Keratinocyte (primary cell): ENCODE measurements at regions not wholly inside any gene's neighbourhood (a gene's known extent, or its start where the extent isn't known, plus 50 kb on each side); places are given as distances from the start of the nearest gene placed in this dataset.

Experiments
- EZH2 ChIP-seq: IDR thresholded peaks from one replicate; pipeline ENCODE4 v1.6.1; 2012; ENCODE audit warnings: inconsistent platforms, mild to moderate bottlenecking, low read length, moderate library complexity
- TF ChIP-seq, protein P1 (sequence below), 3 experiments: IDR thresholded peaks in 1 of 3; conservative IDR thresholded peaks in 1 of 3; optimal IDR thresholded peaks in 1 of 3; 2 replicates in 2 of 3; 3 replicates in 1 of 3; pipeline versions ENCODE3 to v1.5.1; 2011; ENCODE audit warnings: low read length in 3 of 3, mild to moderate bottlenecking in 3 of 3, moderate library complexity in 2 of 3, control low read depth in 1 of 3, inconsistent platforms in 1 of 3; ENCODE audit not compliant: insufficient read depth in 2 of 3; ENCODE audit errors: extremely low read depth in 1 of 3

GRCh38 chr15:28786521-28786920 is 61.9 kb downstream of the GOLGA6L7 start:
- TF ChIP-seq, protein P1, sequence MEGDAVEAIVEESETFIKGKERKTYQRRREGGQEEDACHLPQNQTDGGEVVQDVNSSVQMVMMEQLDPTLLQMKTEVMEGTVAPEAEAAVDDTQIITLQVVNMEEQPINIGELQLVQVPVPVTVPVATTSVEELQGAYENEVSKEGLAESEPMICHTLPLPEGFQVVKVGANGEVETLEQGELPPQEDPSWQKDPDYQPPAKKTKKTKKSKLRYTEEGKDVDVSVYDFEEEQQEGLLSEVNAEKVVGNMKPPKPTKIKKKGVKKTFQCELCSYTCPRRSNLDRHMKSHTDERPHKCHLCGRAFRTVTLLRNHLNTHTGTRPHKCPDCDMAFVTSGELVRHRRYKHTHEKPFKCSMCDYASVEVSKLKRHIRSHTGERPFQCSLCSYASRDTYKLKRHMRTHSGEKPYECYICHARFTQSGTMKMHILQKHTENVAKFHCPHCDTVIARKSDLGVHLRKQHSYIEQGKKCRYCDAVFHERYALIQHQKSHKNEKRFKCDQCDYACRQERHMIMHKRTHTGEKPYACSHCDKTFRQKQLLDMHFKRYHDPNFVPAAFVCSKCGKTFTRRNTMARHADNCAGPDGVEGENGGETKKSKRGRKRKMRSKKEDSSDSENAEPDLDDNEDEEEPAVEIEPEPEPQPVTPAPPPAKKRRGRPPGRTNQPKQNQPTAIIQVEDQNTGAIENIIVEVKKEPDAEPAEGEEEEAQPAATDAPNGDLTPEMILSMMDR (optimal IDR thresholded peaks at IDR 0.05 in 1 of 3, IDR thresholded peaks at IDR 0.05 in 1 of 3, conservative IDR thresholded peaks at IDR 0.05 in 1 of 3; ENCODE audit: extremely low read depth in 1 of 3, insufficient read depth in 2 of 3, low read length in 3 of 3): no peak
- TF ChIP-seq EZH2: no peak
